IPS-18c (cell line): ENCODE measurements at regions not wholly inside any gene's neighbourhood (a gene's known extent, or its start where the extent isn't known, plus 50 kb on each side); places are given as distances from the start of the nearest gene placed in this dataset.
"Not testable (repeated sequence)": the region's sequence is repeated elsewhere in the genome, so short reads cannot be mapped to it uniquely, and the experiment has no call there.

Experiments used
- H3K4me3 ChIP-seq: 2 replicates; pipeline ENCODE4 v1.7.0; 2013; ENCODE audit warnings: low read depth, mild to moderate bottlenecking, low read length, moderate library complexity; ENCODE audit not compliant: insufficient read depth
- H3K9me3 ChIP-seq: one replicate; pipeline ENCODE4 v1.6.1; 2013; ENCODE audit warnings: mild to moderate bottlenecking, low read length, moderate library complexity; ENCODE audit not compliant: control insufficient read depth, insufficient read depth

- Histone ChIP-seq H3K9me3 (no peaks in the 10 kb centered on the region), H3K4me3 (no peak overlapping the region)
These were observed 135.3 kb upstream of the RREB1 start for GRCh38 chr6:6972456-6972855.

- Histone ChIP-seq H3K9me3 (no peaks in the 10 kb centered on the region), H3K4me3 (no peak overlapping the region)
These were observed 134.0 kb upstream of the RREB1 start for GRCh38 chr6:6973721-6974120.

- Histone ChIP-seq H3K9me3 (no peaks in the 10 kb centered on the region), H3K4me3 (no peak overlapping the region)
These were observed 132.2 kb upstream of the RREB1 start for GRCh38 chr6:6975459-6976111.

DNA sequence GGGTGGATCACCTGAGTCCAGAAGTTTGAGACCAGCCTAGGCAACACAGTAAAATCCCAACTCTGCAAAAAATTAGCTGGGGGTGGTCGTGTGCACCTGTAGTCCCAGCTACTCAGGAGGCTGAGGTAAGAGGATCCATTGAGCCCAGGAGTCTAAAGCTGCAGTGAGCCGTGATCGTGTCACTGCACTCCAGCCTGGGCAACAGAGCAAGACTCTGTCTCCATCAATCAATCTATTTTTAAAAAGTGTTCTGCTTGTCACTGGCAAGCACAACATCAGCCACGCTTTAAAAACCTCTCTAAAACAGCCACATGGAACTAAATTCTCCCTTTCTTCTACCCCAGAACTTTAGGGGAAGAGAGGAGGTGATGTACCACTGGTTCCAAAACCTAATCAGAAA lies 131.6 kb upstream of the RREB1 start:
- H3K9me3 ChIP-seq: no peaks in the 10 kb centered on the region
- no peak overlapping the region for H3K4me3 ChIP-seq

GRCh38 chr6:6978731-6979130 lies 129.0 kb upstream of the RREB1 start:
- H3K9me3 ChIP-seq: no peaks in the 10 kb centered on the region
- H3K4me3 ChIP-seq: no peak overlapping the region

DNA sequence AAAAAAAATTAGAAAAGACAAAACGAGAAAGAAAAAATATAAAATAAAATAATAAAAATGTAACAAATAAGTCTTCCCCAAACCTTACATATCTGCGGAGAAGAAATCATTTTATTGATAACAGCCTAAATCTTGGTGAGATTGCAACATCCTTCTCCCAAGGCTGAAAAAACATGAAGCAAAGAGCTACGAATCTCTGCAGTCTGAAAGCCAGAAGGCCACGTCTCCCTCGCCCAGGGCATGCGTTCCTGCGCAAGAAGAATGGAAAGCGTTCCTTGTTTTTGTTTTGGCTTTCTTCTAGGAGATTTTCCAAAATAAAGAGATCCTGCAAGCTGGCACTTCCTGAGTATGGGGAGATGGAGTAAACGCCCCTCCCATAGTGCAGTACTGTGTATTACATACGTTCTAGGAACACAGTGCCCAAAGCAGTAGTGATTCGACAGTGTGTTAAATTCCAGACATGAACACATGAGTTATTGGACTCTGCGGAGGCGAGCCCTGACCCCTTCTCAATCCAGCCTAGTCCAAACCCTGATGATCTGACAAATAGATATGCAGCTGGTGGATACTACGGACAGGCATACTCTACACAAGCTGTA lies 126.7 kb upstream of the RREB1 start:
- H3K4me3 ChIP-seq: no peak overlapping the region
- no peaks in the 10 kb centered on the region for H3K9me3 ChIP-seq

DNA sequence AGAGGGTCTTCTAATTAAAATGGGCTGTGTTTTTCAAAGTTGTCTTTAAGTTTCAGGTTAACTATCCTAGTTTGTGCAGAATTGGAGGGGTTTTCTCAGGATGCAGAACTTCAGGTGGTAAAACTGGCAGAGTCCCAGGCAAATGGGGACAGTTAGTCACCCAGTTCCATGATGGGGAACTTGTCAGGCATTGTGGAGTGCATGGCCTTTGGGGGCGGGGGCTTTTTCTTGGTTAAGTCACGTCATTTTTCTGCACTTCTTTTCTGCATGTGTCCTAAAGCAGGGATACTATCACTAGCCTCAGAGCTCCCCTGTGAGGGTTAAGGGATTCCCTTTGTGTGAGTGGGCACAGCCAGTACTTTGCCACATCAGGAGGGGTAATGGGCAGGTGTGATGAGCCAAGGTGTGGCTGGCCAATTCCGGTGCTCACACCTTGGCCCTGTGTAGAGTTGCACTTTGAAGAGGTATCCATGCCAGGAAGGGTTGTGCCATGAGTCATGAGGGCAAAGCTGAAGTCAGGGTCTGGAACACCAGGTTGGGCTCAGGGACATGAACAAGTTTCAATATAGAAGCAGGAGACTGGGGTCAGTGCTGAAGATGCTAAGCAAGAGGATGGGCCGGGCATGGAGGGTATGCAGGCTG lies 126.0 kb upstream of the RREB1 start:
- Histone ChIP-seq H3K9me3 (no peaks in the 10 kb centered on the region), H3K4me3 (no peak overlapping the region)

DNA sequence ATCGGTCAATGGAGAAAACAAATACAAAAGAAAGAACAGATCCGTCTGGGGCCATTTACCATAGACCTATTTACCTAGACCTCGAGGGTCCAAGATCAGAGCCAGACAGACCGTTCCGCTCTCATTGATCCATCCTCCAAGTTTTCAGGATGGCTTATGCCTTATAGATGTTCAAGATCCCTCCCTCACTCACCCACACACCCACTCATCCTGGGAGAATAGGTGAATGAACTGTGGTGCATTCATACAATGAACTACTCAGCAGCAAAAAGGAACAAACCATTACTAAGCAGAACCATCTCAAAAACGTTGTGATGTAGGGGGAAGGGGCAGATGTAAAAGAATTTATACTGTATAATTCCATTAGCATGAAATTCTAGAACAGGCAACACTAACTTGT lies 125.1 kb upstream of the RREB1 start:
- H3K4me3 ChIP-seq: no peak overlapping the region
- no peaks in the 10 kb centered on the region for H3K9me3 ChIP-seq

DNA sequence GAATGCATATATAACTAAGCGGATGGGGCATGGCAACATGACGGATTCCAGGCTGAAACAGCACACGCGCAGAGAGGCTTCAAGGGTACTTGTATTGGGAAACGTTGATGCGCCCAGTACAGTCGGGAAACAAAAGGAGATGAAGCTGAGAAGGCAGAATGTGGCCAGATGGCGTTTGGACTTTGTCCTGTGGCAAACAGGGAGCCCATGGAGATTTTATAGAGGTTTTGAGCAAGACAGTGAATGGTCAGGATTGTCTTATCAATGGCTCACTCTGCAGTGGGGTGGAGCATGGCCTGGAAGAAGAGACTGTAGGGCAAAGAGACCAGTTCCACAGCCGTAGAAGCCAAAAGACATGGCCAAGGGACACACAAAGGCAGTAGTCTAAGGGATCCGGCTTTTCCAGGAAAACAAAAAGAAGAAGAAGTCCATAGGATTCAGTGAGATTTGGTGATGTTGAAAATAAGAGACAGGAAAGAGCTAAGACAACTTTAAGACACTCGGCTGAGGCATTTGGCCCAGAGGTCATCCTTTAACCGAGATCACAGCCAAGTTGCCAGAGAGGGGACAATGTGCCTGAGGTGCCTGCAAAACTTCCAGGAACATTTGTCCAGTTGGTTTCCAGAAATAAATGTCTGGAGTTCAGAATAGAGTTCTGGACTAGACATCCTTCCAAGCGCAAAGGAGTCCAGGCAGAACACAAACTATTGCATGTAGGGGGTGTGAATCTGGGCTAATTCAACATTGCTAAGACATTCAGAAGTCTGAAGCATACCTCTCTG lies 123.0 kb upstream of the RREB1 start:
- H3K4me3 ChIP-seq: no peak overlapping the region
- no peaks in the 10 kb centered on the region for H3K9me3 ChIP-seq

GRCh38 chr6:6986344-6986743 lies 121.4 kb upstream of the RREB1 start:
- Histone ChIP-seq H3K4me3 (no peak overlapping the region), H3K9me3 (no peaks in the 10 kb centered on the region)

DNA sequence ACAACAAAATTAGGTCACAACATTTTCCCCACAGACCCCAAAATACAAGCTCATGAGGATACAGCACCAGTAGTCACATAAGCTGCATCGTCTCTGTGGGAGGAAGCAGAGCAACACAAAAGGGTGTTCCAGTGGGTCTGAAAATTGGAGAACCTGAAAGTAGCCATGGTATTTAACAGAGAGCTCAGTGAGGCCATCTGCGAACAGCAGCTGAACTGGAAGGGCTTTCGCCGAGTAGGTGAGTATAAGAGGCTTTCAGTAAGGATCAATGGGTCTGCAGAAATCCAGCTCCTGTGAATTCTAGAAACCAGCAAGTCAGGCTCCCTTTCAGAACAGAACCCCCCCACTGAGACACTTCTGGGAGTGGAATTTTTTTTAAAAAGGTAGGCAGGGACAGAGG lies 120.0 kb upstream of the RREB1 start:
- no peaks in the 10 kb centered on the region for H3K9me3 ChIP-seq
- H3K4me3 ChIP-seq: no peak overlapping the region

DNA sequence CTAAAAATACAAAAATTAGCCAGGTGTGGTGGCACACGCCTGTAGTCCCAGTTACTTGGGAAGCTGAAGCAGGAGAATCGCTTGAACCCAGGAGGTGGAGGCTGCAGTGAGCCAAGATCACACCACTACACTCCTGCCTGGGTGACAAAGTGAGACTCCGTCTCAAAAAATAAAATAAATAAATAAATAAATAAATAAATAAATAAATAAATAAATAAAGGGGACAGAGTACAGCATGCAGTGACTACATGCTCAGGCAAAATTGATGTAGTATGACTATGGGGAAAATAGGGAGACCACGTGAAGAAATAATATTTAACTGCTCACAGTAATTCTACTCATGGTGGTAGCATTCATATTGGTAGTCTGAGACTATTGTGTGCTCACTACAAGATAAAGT lies 117.7 kb upstream of the RREB1 start:
- H3K9me3 ChIP-seq: not testable (repeated sequence)

GRCh38 chr6:6993503-6994237 lies 114.1 kb upstream of the RREB1 start:
- H3K9me3 ChIP-seq: no peaks in the 10 kb centered on the region
- H3K4me3 ChIP-seq: no peak overlapping the region

More for the DNA sequence above, 117.7 kb upstream of the RREB1 start:
- not testable (repeated sequence) for H3K4me3 ChIP-seq

DNA sequence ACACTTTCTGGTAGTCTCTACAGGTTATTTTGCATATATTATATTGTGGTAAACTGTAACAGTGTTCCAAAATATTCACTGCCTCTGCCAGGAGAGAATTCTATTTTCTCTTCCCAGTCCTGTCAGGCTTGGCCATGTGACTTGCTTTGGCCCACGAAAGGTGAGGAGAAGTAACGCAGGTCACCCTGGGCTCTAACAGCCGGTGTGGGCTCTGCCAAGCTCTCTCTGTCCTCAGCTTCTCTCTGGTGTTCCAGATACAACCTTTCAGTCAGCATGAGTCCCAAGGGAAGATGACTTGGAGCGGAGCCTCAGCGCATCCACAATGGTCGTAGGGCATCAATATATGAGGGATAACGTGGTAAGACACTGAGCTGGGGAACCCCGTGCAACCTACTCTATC lies 113.0 kb upstream of the RREB1 start:
- no peak overlapping the region for H3K4me3 ChIP-seq
- H3K9me3 ChIP-seq: no peaks in the 10 kb centered on the region

- Histone ChIP-seq H3K9me3 (no peaks in the 10 kb centered on the region), H3K4me3 (no peak overlapping the region)
These were observed 112.4 kb upstream of the RREB1 start for GRCh38 chr6:6995328-6995727.

GRCh38 chr6:6996124-6996523 lies 111.6 kb upstream of the RREB1 start:
- H3K4me3 ChIP-seq: no peak overlapping the region
- H3K9me3 ChIP-seq: no peaks in the 10 kb centered on the region
